ENCODE measurements at regions not wholly inside any gene's neighbourhood (a gene's known extent, or its start where the extent isn't known, plus 50 kb on each side); places are given as distances from the start of the nearest gene placed in this dataset.
"Not testable (repeated sequence)": the region's sequence is repeated elsewhere in the genome, so short reads cannot be mapped to it uniquely, and the experiment has no call there.

DNA sequence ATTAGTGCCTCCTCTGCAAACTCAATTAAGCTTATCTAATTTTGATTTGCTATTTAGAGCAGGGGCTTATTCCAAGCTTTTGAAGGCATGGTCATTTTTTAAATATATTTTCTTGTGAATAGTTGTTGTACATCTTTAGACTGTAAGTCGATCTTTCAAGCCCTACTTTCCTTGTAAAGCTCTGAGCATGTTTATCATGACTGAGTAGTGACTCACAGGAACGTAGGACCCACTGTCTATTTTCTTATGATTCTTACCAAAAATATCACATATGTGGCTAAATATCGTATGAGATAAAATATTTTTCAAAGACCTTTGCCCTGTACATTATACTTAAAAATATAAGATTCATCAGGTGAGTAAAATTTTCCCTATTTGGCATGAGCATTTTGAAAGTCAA lies 440.4 kb upstream of the GRIN3A start:
- DNase-seq = no peak
- no peaks in the 10 kb centered on the region for H3K4me1 ChIP-seq
- no peaks in the 10 kb centered on the region for H3K36me3 ChIP-seq
- no peaks in the 10 kb centered on the region; the same call in 1 of the 2 replicates for H3K27me3 ChIP-seq
- no peaks in the 10 kb centered on the region for H3K9me3 ChIP-seq
- H3K4me3 ChIP-seq (ENCODE audit: low read depth, low read length) = no peak overlapping the region
- TF ChIP-seq, protein P1, sequence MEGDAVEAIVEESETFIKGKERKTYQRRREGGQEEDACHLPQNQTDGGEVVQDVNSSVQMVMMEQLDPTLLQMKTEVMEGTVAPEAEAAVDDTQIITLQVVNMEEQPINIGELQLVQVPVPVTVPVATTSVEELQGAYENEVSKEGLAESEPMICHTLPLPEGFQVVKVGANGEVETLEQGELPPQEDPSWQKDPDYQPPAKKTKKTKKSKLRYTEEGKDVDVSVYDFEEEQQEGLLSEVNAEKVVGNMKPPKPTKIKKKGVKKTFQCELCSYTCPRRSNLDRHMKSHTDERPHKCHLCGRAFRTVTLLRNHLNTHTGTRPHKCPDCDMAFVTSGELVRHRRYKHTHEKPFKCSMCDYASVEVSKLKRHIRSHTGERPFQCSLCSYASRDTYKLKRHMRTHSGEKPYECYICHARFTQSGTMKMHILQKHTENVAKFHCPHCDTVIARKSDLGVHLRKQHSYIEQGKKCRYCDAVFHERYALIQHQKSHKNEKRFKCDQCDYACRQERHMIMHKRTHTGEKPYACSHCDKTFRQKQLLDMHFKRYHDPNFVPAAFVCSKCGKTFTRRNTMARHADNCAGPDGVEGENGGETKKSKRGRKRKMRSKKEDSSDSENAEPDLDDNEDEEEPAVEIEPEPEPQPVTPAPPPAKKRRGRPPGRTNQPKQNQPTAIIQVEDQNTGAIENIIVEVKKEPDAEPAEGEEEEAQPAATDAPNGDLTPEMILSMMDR (IDR thresholded peaks at IDR 0.05; ENCODE audit: low read depth, low read length) = no peak

DNA sequence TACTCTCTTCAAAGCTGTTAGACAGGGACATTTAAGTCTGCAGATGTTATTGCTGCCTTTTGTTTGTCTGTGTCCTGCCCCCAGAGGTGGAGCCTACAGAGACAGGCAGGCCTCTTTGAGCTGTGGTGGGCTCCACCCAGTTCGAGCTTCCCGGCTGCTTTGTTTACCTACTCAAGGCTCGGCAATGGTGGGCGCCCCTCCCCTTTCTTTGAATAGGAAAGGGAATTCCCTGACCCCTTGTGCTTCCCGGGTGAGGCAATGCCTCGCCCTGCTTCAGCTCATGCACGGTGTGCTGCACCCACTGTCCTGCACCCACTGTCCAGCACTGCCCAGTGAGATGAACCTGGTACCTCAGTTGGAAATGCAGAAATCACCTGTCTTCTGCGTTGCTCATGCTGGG lies 435.8 kb upstream of the GRIN3A start:
- not testable (repeated sequence) for H3K36me3 ChIP-seq; H3K9me3 ChIP-seq; H3K27me3 ChIP-seq; H3K4me1 ChIP-seq; DNase-seq; H3K4me3 ChIP-seq (ENCODE audit: low read depth, low read length)

DNA sequence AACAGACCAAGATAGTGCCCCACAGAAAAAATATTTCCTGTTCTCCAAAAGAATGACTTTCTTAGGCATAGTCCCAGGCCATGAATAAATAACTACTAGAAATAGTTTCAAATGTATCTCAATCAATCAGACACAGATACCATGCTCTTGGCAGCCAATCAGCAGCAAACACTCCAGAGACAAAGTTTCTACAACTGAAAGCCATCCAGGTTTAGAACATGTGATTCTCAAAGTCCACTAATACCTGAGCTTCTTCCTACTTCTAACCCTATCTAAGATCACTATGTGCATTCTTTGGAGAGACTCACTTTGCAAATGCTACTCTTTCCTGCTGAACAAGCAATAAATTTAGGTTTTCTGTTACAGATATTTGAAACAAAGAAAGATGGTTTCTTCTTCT lies 425.8 kb upstream of the GRIN3A start:
- H3K27me3 ChIP-seq = no peaks in the 10 kb centered on the region
- no peaks in the 10 kb centered on the region for H3K36me3 ChIP-seq
- TF ChIP-seq, protein P1 (IDR thresholded peaks at IDR 0.05; ENCODE audit: low read depth, low read length) = no peak
- no peaks in the 10 kb centered on the region for H3K4me1 ChIP-seq
- H3K4me3 ChIP-seq (ENCODE audit: low read depth, low read length) = no peak overlapping the region
- no peaks in the 10 kb centered on the region; the same call in 1 of the 2 replicates for H3K9me3 ChIP-seq
- DNase-seq = no peak

DNA sequence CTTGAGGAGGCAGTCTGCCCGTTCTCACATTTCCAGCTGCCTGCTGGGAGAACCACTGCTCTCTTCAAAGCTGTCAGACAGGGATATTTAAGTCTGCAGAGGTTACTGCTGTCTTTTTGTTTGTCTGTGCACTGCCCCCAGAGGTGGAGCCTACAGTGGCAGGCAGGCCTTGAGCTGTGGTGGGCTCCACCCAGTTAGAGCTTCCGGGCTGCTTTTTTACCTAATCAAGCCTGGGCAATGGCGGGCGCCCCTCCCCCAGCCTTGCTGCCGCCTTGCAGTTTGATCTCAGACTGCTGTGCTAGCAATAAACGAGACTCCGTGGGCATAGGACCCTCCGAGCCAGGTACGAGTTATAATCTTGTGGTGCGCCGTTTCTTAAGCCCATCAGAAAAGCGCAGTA lies 414.6 kb upstream of the GRIN3A start:
- H3K9me3 ChIP-seq; DNase-seq; H3K4me3 ChIP-seq (ENCODE audit: low read depth, low read length); H3K27me3 ChIP-seq; H3K36me3 ChIP-seq; H3K4me1 ChIP-seq: not testable (repeated sequence)

DNA sequence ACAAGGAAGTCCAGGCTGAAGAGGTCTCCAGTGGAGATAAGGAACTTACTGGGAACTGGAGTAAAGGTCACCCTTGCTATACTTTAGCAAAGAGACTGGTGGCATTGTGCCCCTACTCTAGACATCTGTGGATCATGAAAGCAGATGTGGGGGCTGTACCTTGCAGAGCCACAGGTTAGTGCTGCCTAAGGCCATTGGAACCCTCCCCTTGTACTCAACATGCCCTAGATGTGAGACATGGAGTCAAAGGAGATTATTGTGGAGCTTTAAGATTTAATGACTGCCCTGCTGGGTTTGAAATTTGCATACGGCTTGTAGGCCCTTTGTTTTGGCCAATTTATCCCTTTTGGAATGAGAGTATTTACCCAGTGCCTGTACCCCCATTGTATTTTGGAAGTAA lies 397.3 kb upstream of the GRIN3A start:
- TF ChIP-seq, protein P1 (IDR thresholded peaks at IDR 0.05; ENCODE audit: low read depth, low read length) = no peak
- DNase-seq = no peak
- Histone ChIP-seq H3K36me3 (no peaks in the 10 kb centered on the region), H3K4me3 (ENCODE audit: low read depth, low read length) (no peak overlapping the region), H3K27me3 (no peaks in the 10 kb centered on the region), H3K9me3 (peaks cover 3% of the 10 kb centered on the region; the same call in 1 of the 2 replicates), H3K4me1 (no peaks in the 10 kb centered on the region)

DNA sequence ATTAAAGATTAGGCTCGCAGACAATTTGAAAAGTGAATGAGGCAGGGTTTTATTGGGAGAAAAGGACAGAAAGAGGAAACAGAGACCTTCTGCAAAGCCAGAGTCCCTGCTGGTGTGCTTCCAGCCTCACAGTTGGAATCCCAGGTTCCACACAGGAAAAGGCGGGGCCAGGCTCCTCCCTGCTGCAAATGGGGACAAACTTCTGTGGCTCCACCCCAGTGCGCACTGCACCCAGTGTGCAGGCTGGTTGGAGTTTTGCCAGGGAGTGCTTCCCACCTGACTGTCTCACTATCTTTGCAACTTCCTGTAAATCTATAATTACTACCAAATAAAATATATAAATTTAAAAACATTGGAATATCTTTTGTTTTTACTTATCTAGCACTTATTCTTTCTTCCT lies 386.0 kb upstream of the GRIN3A start:
- H3K4me1 ChIP-seq = no peaks in the 10 kb centered on the region
- no peaks in the 10 kb centered on the region for H3K27me3 ChIP-seq
- TF ChIP-seq, protein P1 (IDR thresholded peaks at IDR 0.05; ENCODE audit: low read depth, low read length) = no peak
- no peaks in the 10 kb centered on the region for H3K9me3 ChIP-seq
- no peaks in the 10 kb centered on the region for H3K36me3 ChIP-seq
- DNase-seq = peak; percentile 8
- H3K4me3 ChIP-seq (ENCODE audit: low read depth, low read length) = no peak overlapping the region

DNA sequence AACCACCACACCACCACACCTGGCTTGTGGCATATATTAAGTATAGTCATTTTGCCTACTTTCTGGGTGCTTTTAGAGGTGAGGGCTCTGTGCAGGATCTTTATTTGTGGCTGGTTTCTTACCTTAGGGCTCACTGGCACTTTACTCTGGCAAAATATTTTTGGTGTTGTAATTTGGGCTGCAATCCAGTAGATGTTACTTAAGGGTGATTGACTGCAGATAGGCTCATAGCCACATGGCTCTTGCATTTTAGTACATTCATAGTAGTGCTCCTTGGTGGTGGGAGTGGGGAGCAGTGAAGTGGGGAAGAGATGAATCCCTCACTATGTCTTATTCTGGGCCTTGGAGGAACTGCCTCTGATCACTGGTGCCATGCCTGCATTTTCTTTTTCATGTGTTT lies 376.1 kb upstream of the GRIN3A start:
- Histone ChIP-seq H3K4me1 (no peaks in the 10 kb centered on the region), H3K36me3 (no peaks in the 10 kb centered on the region), H3K27me3 (no peaks in the 10 kb centered on the region), H3K9me3 (no peaks in the 10 kb centered on the region), H3K4me3 (ENCODE audit: low read depth, low read length) (no peak overlapping the region)
- TF ChIP-seq, protein P1 (IDR thresholded peaks at IDR 0.05; ENCODE audit: low read depth, low read length) = no peak
- DNase-seq = no peak

All from BE2C (cell line).